HAP-1 (cell line): ENCODE measurements at regions not wholly inside any gene's neighbourhood (a gene's known extent, or its start where the extent isn't known, plus 50 kb on each side); places are given as distances from the start of the nearest gene placed in this dataset.

Experiments used
- DNase-seq, 2 experiments: peaks; one replicate each; pipeline ENCODE4 v3.0.0-alpha.2; 2016 to 2020; ENCODE audit warnings: low spot score in 2 of 2
- H3K27me3 ChIP-seq: fragments of 250-450 bp; sonication (Bioruptor Pico); 2 replicates; pipeline ENCODE4 v1.5.1; 2020; ENCODE audit warnings: low read depth, mild to moderate bottlenecking, moderate library complexity
- H3K36me3 ChIP-seq: fragments of 250-450 bp; sonication (Bioruptor Pico); replicated peaks from 2 replicates; pipeline ENCODE4 v1.5.1; 2020; ENCODE audit warnings: mild to moderate bottlenecking
- H3K4me1 ChIP-seq: fragments of 250-450 bp; sonication (Bioruptor Pico); 2 replicates; pipeline ENCODE4 v1.5.1; 2020; ENCODE audit warnings: mild to moderate bottlenecking
- H3K4me3 ChIP-seq: fragments of 250-450 bp; sonication (Bioruptor Pico); 2 replicates; pipeline ENCODE4 v1.5.1; 2020; ENCODE audit warnings: mild to moderate bottlenecking, moderate library complexity
- H3K9me3 ChIP-seq: fragments of 250-450 bp; sonication (Bioruptor Pico); 2 replicates; pipeline ENCODE4 v1.5.1; 2020; ENCODE audit warnings: mild to moderate bottlenecking, moderate library complexity
- in situ Hi-C: fragments of 300-500 bp; cut with MboI; formaldehyde crosslinking; loops from 3 replicates; pipeline ENCODE4 v1.14.3; 2020; ENCODE audit warnings: low sequenced_read_pairs, inconsistent platforms, mixed read lengths

DNA sequence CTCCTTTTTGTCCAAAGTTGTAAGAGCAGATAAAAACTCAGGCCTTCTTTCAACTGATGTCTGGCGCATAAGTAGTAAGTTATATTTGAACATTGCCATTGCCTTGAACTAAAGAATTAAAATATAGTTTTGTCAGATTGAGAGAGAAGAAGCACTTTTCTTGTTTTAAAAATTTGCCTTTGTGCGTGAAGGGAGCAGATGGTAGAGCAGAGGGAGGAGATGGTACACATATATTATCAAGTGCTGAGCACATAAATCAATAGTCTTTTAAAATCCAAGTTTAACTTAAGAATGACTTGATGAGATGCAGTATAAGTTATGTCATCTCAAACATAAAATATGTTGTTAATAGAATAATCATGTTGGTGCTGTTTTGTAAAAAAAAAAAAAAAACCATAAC is 504.6 kb upstream of the KLHL1 start:
- no peak for DNase-seq
- H3K9me3 ChIP-seq: no peaks in the 10 kb centered on the region
- in situ Hi-C loops: loop anchor here (25.0 kb wide), 2 partner anchors 349 to 899 kb away; no protein-coding TSS in a partner anchor

DNA sequence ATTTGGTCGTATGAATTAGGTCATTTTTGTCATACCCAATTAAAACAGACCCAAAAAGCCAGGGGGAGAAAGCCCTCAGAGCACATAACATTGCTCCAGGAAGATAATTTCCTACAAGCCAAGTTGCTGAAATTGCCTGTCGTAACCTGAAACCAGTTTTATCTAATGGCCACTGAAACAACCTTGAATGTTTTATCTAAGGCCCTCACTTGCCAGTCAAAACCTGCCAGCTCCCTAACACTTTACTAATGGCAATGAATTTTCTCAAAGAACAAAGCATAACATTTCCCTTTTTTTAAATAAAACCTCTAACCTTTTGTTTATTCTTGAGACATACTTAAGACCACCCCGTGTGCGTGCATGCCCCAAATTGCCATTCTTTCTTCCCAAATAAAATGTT is 496.2 kb upstream of the KLHL1 start:
- H3K36me3 ChIP-seq: no peaks in the 10 kb centered on the region
- in situ Hi-C loops: loop anchor here (25.0 kb wide), 2 partner anchors 358 to 908 kb away; no protein-coding TSS in a partner anchor
- no peaks in the 10 kb centered on the region for H3K27me3 ChIP-seq
- no peak for DNase-seq
- H3K4me1 ChIP-seq: peaks cover 2% of the 10 kb centered on the region; the same call in 1 of the 2 replicates
- H3K4me3 ChIP-seq: no peak overlapping the region
- no peaks in the 10 kb centered on the region for H3K9me3 ChIP-seq

More for the DNA sequence above, 504.6 kb upstream of the KLHL1 start:
- Histone ChIP-seq H3K4me1 (no peaks in the 10 kb centered on the region), H3K36me3 (no peaks in the 10 kb centered on the region), H3K4me3 (no peak overlapping the region), H3K27me3 (no peaks in the 10 kb centered on the region)

DNA sequence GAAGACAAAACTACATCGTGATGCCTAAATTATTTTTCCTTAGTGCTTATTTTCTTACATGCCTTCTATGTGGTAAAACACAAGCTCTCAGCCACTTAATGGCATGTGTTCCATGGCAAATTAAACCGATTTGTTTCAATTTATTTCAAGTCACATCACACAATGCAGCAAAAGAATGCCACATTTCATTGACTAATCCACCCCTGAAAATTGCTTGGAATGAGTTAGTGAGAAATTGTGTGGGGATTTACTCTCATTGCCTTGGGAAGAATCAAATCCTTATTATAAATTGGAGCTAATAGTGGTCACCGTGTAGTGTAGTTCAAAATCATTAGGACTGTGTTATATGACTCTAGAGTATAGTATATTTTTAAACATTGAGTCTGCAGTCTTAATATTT is 485.5 kb upstream of the KLHL1 start:
- Histone ChIP-seq H3K4me3 (no peak overlapping the region), H3K4me1 (no peaks in the 10 kb centered on the region), H3K36me3 (no peaks in the 10 kb centered on the region), H3K27me3 (no peaks in the 10 kb centered on the region), H3K9me3 (no peaks in the 10 kb centered on the region)
- no peak for DNase-seq
- in situ Hi-C loops: no loop called here

DNA sequence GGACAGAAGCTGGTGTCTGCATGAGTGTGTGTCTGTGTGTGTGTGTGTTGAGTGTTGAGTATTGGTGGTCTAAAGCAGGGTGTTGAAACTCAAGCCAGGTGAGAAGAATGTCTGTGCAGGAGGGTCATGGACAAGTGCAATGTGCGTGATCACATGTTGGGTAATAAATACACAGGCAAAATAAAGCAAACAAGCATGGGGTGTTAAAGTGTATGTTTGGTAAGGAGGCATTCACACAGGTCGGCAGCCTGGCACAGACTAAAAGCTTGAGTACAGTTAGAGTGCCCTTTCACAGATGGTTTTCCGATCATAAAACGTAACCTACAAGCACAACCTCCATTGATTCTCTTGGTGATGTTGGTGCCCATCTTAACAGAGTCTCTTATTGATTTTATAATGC is 476.9 kb upstream of the KLHL1 start:
- H3K27me3 ChIP-seq: no peaks in the 10 kb centered on the region
- no peak for DNase-seq
- in situ Hi-C loops: no loop called here
- no peaks in the 10 kb centered on the region for H3K36me3 ChIP-seq
- no peak overlapping the region for H3K4me3 ChIP-seq
- no peaks in the 10 kb centered on the region for H3K4me1 ChIP-seq
- no peaks in the 10 kb centered on the region for H3K9me3 ChIP-seq

DNA sequence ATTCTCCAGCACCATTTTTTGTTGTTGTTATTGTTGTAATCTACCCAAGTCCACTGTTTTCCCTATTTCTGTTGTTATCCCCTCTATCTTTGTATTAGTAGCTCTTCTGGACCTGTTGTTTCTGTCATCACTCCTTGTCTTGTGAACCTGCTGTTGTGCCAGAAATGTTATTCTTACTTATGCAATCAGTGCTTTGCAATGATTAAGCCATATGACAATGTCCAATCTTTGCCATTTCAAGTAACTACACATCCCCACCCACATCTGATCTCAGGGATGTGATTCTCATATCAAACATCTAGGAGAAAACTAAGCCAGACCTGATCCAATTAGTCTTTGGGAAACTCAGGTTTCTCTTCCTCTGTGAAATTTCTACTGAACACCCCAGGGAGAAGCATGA is 472.6 kb upstream of the KLHL1 start:
- no peaks in the 10 kb centered on the region for H3K36me3 ChIP-seq
- no peaks in the 10 kb centered on the region for H3K9me3 ChIP-seq
- no peak overlapping the region for H3K4me3 ChIP-seq
- no peaks in the 10 kb centered on the region for H3K4me1 ChIP-seq
- no peak for DNase-seq
- in situ Hi-C loops: no loop called here
- no peaks in the 10 kb centered on the region for H3K27me3 ChIP-seq

DNA sequence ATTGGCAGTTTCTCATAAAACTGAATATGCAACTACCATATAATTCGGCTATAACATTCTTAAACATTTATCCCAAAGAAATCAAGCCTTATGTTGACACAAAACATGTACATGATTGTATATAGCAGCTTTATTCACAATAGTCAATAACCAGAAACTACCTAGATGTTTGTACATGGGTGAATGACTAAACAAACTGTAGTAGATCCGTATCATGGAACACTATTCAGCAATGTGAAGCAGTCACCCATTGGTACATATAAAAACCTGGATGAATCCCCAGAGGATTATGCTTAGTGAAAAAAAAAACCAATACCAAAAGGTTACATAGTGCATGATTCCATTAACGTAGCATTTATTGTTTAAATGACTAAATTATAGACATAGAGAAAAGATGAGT is 471.7 kb upstream of the KLHL1 start:
- Histone ChIP-seq H3K36me3 (no peaks in the 10 kb centered on the region), H3K9me3 (no peaks in the 10 kb centered on the region), H3K4me3 (no peak overlapping the region), H3K4me1 (no peaks in the 10 kb centered on the region), H3K27me3 (no peaks in the 10 kb centered on the region)
- in situ Hi-C loops: no loop called here
- DNase-seq: no peak

DNA sequence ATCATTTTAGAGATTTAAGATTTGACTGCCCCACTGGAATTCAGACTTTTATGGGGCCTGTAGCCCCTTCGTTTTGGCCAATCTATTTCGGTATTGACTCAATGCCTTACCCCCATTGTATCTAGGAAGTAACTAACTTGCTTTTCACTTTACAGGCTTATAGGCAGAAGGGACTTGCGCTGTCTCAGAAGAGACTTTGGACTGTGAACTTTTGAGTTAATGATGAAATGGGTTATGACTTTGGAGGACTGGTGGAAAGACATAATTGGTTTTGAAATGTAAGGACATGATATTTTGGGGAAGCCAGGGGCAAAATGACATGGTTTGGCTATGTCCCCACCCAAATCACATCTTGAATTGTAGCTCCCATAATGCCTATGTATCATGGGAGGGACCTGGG is 463.0 kb upstream of the KLHL1 start:
- H3K9me3 ChIP-seq: no peaks in the 10 kb centered on the region
- no peaks in the 10 kb centered on the region for H3K36me3 ChIP-seq
- in situ Hi-C loops: loop anchor here (25.0 kb wide), 3 partner anchors 634 to 1034 kb away; no protein-coding TSS in a partner anchor
- H3K27me3 ChIP-seq: no peaks in the 10 kb centered on the region
- H3K4me3 ChIP-seq: no peak overlapping the region
- H3K4me1 ChIP-seq: peaks cover 3% of the 10 kb centered on the region; the same call in 1 of the 2 replicates
- DNase-seq: no peak

DNA sequence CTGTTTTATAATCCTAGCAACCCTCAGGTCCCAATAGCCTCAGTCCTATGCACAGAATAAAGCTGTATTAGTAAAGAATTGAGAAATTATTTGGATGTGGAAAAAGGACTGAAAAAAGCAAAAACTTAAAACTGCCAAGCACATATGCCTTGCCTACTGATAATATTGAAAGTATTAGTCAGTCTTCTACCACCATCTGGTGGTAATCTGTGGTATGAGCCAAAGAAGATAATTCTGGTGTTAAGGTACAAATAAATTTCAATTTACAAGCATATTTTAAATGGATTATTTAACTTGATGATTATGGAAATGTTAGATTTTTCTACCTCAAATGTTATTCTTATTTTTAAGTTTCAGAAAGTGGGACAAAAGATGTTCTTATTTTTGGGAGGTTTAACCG is 460.3 kb upstream of the KLHL1 start:
- no peak overlapping the region for H3K4me3 ChIP-seq
- in situ Hi-C loops: loop anchor here (25.0 kb wide), 3 partner anchors 631 to 1031 kb away; no protein-coding TSS in a partner anchor
- DNase-seq: peak; percentile 38 to 54

DNA sequence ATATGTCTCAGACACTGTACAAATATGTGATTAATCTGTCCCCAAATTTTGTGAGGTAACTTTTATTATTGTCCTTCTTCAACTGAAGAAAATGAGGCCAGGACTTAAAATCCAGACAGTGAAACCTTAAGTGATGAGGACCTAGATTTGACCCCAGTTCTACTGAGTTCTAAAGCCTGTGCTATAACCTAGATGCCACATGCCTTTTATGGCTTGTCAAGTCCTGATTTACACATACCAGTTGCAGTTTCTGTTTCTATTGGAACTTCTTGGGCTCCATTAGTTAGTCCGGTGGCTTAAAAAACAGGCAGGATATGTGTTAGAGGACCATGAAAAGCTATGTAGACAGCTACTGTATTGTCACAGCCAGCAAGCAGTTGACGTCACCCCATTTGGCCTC is 436.5 kb upstream of the KLHL1 start:
- Histone ChIP-seq H3K36me3 (no peaks in the 10 kb centered on the region), H3K4me1 (no peaks in the 10 kb centered on the region), H3K9me3 (no peaks in the 10 kb centered on the region), H3K4me3 (no peak overlapping the region), H3K27me3 (no peaks in the 10 kb centered on the region)
- DNase-seq: no peak
- in situ Hi-C loops: no loop called here

More for the DNA sequence above, 460.3 kb upstream of the KLHL1 start:
- Histone ChIP-seq H3K9me3 (no peaks in the 10 kb centered on the region), H3K27me3 (no peaks in the 10 kb centered on the region), H3K36me3 (no peaks in the 10 kb centered on the region), H3K4me1 (peaks cover 3% of the 10 kb centered on the region; the same call in 1 of the 2 replicates)

DNA sequence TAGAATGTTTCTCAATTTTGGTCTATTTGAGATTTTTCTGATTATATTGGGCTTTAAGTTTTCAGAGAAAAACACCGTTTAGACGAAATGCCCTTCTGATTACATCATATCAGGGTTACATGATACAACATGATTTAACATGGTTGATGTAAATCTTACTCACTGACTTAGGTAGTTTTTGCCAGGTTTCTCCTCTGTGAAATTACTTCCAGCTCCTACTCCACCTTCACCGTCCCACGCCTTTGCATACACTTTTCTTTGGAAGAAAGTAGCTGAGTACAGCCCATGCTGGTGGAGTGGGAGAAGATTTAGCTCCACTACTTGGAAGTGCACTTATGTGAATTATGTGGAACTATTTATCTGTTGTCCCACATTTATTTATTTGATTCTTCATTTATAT is 433.2 kb upstream of the KLHL1 start:
- Histone ChIP-seq H3K36me3 (no peaks in the 10 kb centered on the region), H3K4me1 (no peaks in the 10 kb centered on the region), H3K27me3 (no peaks in the 10 kb centered on the region), H3K4me3 (no peak overlapping the region), H3K9me3 (no peaks in the 10 kb centered on the region)
- DNase-seq: no peak
- in situ Hi-C loops: no loop called here

DNA sequence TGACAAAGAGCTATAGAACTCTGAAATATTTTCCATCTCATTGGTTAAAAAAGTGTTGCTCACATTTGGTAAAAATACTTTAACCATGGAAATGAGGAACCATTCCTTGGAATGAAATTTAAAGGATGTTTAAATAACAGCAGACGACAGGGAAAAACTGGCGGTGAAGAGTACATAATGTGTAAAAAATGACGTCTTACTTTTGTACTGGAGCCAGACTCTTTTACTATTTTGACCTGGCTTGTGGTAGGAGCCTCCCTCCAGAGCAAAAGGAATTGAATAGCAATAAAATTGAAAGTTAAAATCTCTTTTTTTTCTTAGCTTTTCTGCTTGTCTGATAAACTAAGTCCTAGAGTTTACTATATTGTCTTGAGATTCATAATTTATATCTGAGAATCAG is 426.2 kb upstream of the KLHL1 start:
- Histone ChIP-seq H3K4me1 (peaks cover 10% of the 10 kb centered on the region), H3K4me3 (no peak overlapping the region), H3K36me3 (no peaks in the 10 kb centered on the region), H3K27me3 (no peaks in the 10 kb centered on the region), H3K9me3 (no peaks in the 10 kb centered on the region; the same call in 1 of the 2 replicates)
- in situ Hi-C loops: no loop called here
- DNase-seq: no peak

DNA sequence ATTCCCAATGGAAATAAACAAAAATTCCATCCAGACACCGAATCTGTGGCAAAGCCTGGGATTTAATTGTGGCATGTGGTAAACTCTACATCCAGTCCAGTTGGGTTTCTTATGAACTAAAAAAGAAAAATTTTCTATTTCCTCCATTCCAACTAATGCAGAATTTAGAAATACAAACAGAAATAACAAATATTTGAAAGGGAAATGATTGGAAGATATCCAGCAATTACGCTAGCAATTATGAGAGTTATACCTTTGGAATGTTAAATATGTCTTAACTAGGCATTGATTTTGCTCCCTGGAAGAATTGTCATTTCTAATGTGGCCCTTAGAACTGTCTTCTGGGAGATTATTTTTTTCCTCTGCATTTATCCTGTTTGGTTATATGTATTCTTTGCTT is 421.4 kb upstream of the KLHL1 start:
- Histone ChIP-seq H3K4me1 (peaks cover 6% of the 10 kb centered on the region; the same call in 1 of the 2 replicates), H3K36me3 (no peaks in the 10 kb centered on the region), H3K9me3 (no peaks in the 10 kb centered on the region; the same call in 1 of the 2 replicates), H3K27me3 (no peaks in the 10 kb centered on the region), H3K4me3 (no peak overlapping the region)
- no peak for DNase-seq
- in situ Hi-C loops: no loop called here

DNA sequence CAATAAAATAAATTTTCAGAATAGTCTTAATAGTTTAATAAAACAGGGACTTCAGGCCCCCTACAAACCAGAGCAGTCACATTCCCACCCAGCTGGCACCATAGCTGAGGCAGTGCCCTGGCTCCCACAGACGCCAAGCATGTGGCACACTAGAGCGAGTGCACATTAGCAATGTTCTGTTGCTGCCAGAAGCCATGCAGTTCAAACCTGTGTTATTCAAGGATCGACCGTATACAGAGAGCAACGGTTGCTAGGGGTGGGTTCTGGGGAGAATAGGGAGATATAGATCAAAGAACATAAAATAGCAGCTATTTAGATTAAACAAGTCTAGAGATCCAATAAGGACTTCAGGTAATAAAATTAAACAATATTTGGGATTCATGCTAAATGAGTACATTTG is 419.3 kb upstream of the KLHL1 start:
- DNase-seq: no peak
- H3K36me3 ChIP-seq: no peaks in the 10 kb centered on the region
- in situ Hi-C loops: no loop called here

DNA sequence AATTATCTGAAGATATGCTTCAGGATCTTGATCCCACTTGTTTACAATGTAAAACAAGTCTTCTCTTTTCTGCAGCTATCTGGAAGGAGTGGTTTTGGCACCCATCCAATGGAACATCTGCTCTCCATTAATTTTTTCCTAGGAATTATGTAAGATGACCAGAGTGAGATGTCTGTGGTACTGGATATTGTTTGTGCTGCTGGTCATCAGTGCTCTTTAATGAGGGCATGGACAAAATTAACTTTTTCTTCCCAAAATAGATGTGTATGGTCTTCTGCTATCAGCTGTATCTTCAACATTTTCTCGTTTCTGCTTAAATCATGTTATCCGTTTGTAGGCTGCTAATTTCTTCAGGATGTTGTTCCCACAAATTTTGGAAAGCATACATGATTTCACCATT is 415.4 kb upstream of the KLHL1 start:
- Histone ChIP-seq H3K9me3 (no peaks in the 10 kb centered on the region), H3K4me3 (no peak overlapping the region), H3K36me3 (no peaks in the 10 kb centered on the region), H3K4me1 (no peaks in the 10 kb centered on the region), H3K27me3 (no peaks in the 10 kb centered on the region)
- in situ Hi-C loops: no loop called here
- no peak for DNase-seq

More for the DNA sequence above, 419.3 kb upstream of the KLHL1 start:
- Histone ChIP-seq H3K4me3 (no peak overlapping the region), H3K4me1 (no peaks in the 10 kb centered on the region), H3K9me3 (no peaks in the 10 kb centered on the region), H3K27me3 (no peaks in the 10 kb centered on the region)
